ENCODE measurements at regions not wholly inside any gene's neighbourhood (a gene's known extent, or its start where the extent isn't known, plus 50 kb on each side); places are given as distances from the start of the nearest gene placed in this dataset.
"Not testable (repeated sequence)": the region's sequence is repeated elsewhere in the genome, so short reads cannot be mapped to it uniquely, and the experiment has no call there.

- H3K27me3 ChIP-seq (ENCODE audit: control insufficient read depth in 1 of 2, insufficient read depth in 2 of 2, low read length in 2 of 2); H3K9me3 ChIP-seq (ENCODE audit: low read length): not testable (repeated sequence)
Observed at GRCh38 chr15:35245681-35246080, 160.6 kb upstream of the NANOGP8 start.

GRCh38 chr15:35244227-35244626, 159.1 kb upstream of the NANOGP8 start:
- H3K27me3 ChIP-seq (ENCODE audit: control insufficient read depth in 1 of 2, insufficient read depth in 2 of 2, low read length in 2 of 2): no peaks in the 10 kb centered on the region

More at GRCh38 chr15:35245681-35246080, 160.6 kb upstream of the NANOGP8 start:
- H3K4me1 ChIP-seq (ENCODE audit: insufficient read depth, low read length); H3K9ac ChIP-seq (ENCODE audit: low read length); H3K4me3 ChIP-seq (ENCODE audit: low read depth in 1 of 2, low read length in 2 of 2); H3K36me3 ChIP-seq (ENCODE audit: insufficient read depth, low read length); H3K27ac ChIP-seq (ENCODE audit: low read depth, low read length): not testable (repeated sequence)

GRCh38 chr15:35243758-35244157, 158.7 kb upstream of the NANOGP8 start:
- Histone ChIP-seq H3K4me1 (ENCODE audit: insufficient read depth, low read length) (no peaks in the 10 kb centered on the region), H3K36me3 (ENCODE audit: insufficient read depth, low read length) (no peaks in the 10 kb centered on the region), H3K27ac (ENCODE audit: low read depth, low read length) (no peak overlapping the region)

More at GRCh38 chr15:35244227-35244626, 159.1 kb upstream of the NANOGP8 start:
- Histone ChIP-seq H3K9ac (ENCODE audit: low read length) (no peak overlapping the region), H3K27ac (ENCODE audit: low read depth, low read length) (no peak overlapping the region), H3K4me3 (ENCODE audit: low read depth in 1 of 2, low read length in 2 of 2) (no peak overlapping the region), H3K9me3 (ENCODE audit: low read length) (no peaks in the 10 kb centered on the region), H3K4me1 (ENCODE audit: insufficient read depth, low read length) (no peaks in the 10 kb centered on the region), H3K36me3 (ENCODE audit: insufficient read depth, low read length) (no peaks in the 10 kb centered on the region)

GRCh38 chr15:35239693-35240092, 154.6 kb upstream of the NANOGP8 start:
- not testable (repeated sequence) for H3K4me3 ChIP-seq (ENCODE audit: low read depth in 1 of 2, low read length in 2 of 2); H3K9ac ChIP-seq (ENCODE audit: low read length); H3K9me3 ChIP-seq (ENCODE audit: low read length); H3K4me1 ChIP-seq (ENCODE audit: insufficient read depth, low read length); H3K27me3 ChIP-seq (ENCODE audit: control insufficient read depth in 1 of 2, insufficient read depth in 2 of 2, low read length in 2 of 2); H3K36me3 ChIP-seq (ENCODE audit: insufficient read depth, low read length); H3K27ac ChIP-seq (ENCODE audit: low read depth, low read length)

More at GRCh38 chr15:35243758-35244157, 158.7 kb upstream of the NANOGP8 start:
- Histone ChIP-seq H3K27me3 (ENCODE audit: control insufficient read depth in 1 of 2, insufficient read depth in 2 of 2, low read length in 2 of 2) (no peaks in the 10 kb centered on the region), H3K9me3 (ENCODE audit: low read length) (no peaks in the 10 kb centered on the region), H3K9ac (ENCODE audit: low read length) (no peak overlapping the region), H3K4me3 (ENCODE audit: low read depth in 1 of 2, low read length in 2 of 2) (no peak overlapping the region)

- not testable (repeated sequence) for H3K4me3 ChIP-seq (ENCODE audit: low read depth in 1 of 2, low read length in 2 of 2); H3K27me3 ChIP-seq (ENCODE audit: control insufficient read depth in 1 of 2, insufficient read depth in 2 of 2, low read length in 2 of 2); H3K9me3 ChIP-seq (ENCODE audit: low read length); H3K36me3 ChIP-seq (ENCODE audit: insufficient read depth, low read length); H3K9ac ChIP-seq (ENCODE audit: low read length); H3K27ac ChIP-seq (ENCODE audit: low read depth, low read length); H3K4me1 ChIP-seq (ENCODE audit: insufficient read depth, low read length)
Observed at GRCh38 chr15:35238448-35238847, 153.4 kb upstream of the NANOGP8 start.

- Histone ChIP-seq H3K27me3 (ENCODE audit: control insufficient read depth in 1 of 2, insufficient read depth in 2 of 2, low read length in 2 of 2) (no peaks in the 10 kb centered on the region), H3K4me1 (ENCODE audit: insufficient read depth, low read length) (no peaks in the 10 kb centered on the region), H3K4me3 (ENCODE audit: low read depth in 1 of 2, low read length in 2 of 2) (no peak overlapping the region), H3K9ac (ENCODE audit: low read length) (no peak overlapping the region), H3K27ac (ENCODE audit: low read depth, low read length) (no peak overlapping the region), H3K9me3 (ENCODE audit: low read length) (no peaks in the 10 kb centered on the region), H3K36me3 (ENCODE audit: insufficient read depth, low read length) (no peaks in the 10 kb centered on the region)
Observed at GRCh38 chr15:35229085-35229484, 144.0 kb upstream of the NANOGP8 start.

GRCh38 chr15:35218215-35218614, 133.1 kb upstream of the NANOGP8 start:
- H3K9me3 ChIP-seq (ENCODE audit: low read length): no peaks in the 10 kb centered on the region
- H3K27me3 ChIP-seq (ENCODE audit: control insufficient read depth in 1 of 2, insufficient read depth in 2 of 2, low read length in 2 of 2): no peaks in the 10 kb centered on the region
- no peaks in the 10 kb centered on the region for H3K4me1 ChIP-seq (ENCODE audit: insufficient read depth, low read length)
- no peaks in the 10 kb centered on the region for H3K36me3 ChIP-seq (ENCODE audit: insufficient read depth, low read length)
- H3K9ac ChIP-seq (ENCODE audit: low read length): no peak overlapping the region
- no peak overlapping the region for H3K27ac ChIP-seq (ENCODE audit: low read depth, low read length)
- H3K4me3 ChIP-seq (ENCODE audit: low read depth in 1 of 2, low read length in 2 of 2): no peak overlapping the region

GRCh38 chr15:35215093-35215492, 130.0 kb upstream of the NANOGP8 start:
- no peak overlapping the region for H3K9ac ChIP-seq (ENCODE audit: low read length)
- no peak overlapping the region for H3K4me3 ChIP-seq (ENCODE audit: low read depth in 1 of 2, low read length in 2 of 2)
- H3K4me1 ChIP-seq (ENCODE audit: insufficient read depth, low read length): no peaks in the 10 kb centered on the region
- H3K36me3 ChIP-seq (ENCODE audit: insufficient read depth, low read length): no peaks in the 10 kb centered on the region
- H3K27me3 ChIP-seq (ENCODE audit: control insufficient read depth in 1 of 2, insufficient read depth in 2 of 2, low read length in 2 of 2): no peaks in the 10 kb centered on the region
- no peaks in the 10 kb centered on the region for H3K9me3 ChIP-seq (ENCODE audit: low read length)
- H3K27ac ChIP-seq (ENCODE audit: low read depth, low read length): no peak overlapping the region

GRCh38 chr15:35211240-35211902, 126.3 kb upstream of the NANOGP8 start:
- Histone ChIP-seq H3K27me3 (ENCODE audit: control insufficient read depth in 1 of 2, insufficient read depth in 2 of 2, low read length in 2 of 2) (no peaks in the 10 kb centered on the region), H3K36me3 (ENCODE audit: insufficient read depth, low read length) (no peaks in the 10 kb centered on the region), H3K4me1 (ENCODE audit: insufficient read depth, low read length) (no peaks in the 10 kb centered on the region), H3K27ac (ENCODE audit: low read depth, low read length) (no peak overlapping the region), H3K9ac (ENCODE audit: low read length) (no peak overlapping the region), H3K9me3 (ENCODE audit: low read length) (no peaks in the 10 kb centered on the region), H3K4me3 (ENCODE audit: low read depth in 1 of 2, low read length in 2 of 2) (no peak overlapping the region)

- no peaks in the 10 kb centered on the region for H3K36me3 ChIP-seq (ENCODE audit: insufficient read depth, low read length)
- H3K9ac ChIP-seq (ENCODE audit: low read length): no peak overlapping the region
- H3K27ac ChIP-seq (ENCODE audit: low read depth, low read length): no peak overlapping the region
- no peaks in the 10 kb centered on the region for H3K27me3 ChIP-seq (ENCODE audit: control insufficient read depth in 1 of 2, insufficient read depth in 2 of 2, low read length in 2 of 2)
- no peaks in the 10 kb centered on the region for H3K4me1 ChIP-seq (ENCODE audit: insufficient read depth, low read length)
- H3K4me3 ChIP-seq (ENCODE audit: low read depth in 1 of 2, low read length in 2 of 2): no peak overlapping the region
- H3K9me3 ChIP-seq (ENCODE audit: low read length): no peaks in the 10 kb centered on the region
Observed at GRCh38 chr15:35210370-35210769, 125.3 kb upstream of the NANOGP8 start.

GRCh38 chr15:35209838-35210237, 124.7 kb upstream of the NANOGP8 start:
- Histone ChIP-seq H3K36me3 (ENCODE audit: insufficient read depth, low read length) (no peaks in the 10 kb centered on the region), H3K27me3 (ENCODE audit: control insufficient read depth in 1 of 2, insufficient read depth in 2 of 2, low read length in 2 of 2) (no peaks in the 10 kb centered on the region), H3K9me3 (ENCODE audit: low read length) (no peaks in the 10 kb centered on the region), H3K27ac (ENCODE audit: low read depth, low read length) (no peak overlapping the region), H3K4me1 (ENCODE audit: insufficient read depth, low read length) (no peaks in the 10 kb centered on the region), H3K4me3 (ENCODE audit: low read depth in 1 of 2, low read length in 2 of 2) (no peak overlapping the region), H3K9ac (ENCODE audit: low read length) (no peak overlapping the region)

- Histone ChIP-seq H3K9ac (ENCODE audit: low read length) (no peak overlapping the region), H3K36me3 (ENCODE audit: insufficient read depth, low read length) (no peaks in the 10 kb centered on the region)
Observed at GRCh38 chr15:35208353-35208752, 123.3 kb upstream of the NANOGP8 start.

More at GRCh38 chr15:35208353-35208752, 123.3 kb upstream of the NANOGP8 start:
- H3K27me3 ChIP-seq (ENCODE audit: control insufficient read depth in 1 of 2, insufficient read depth in 2 of 2, low read length in 2 of 2): no peaks in the 10 kb centered on the region
- H3K9me3 ChIP-seq (ENCODE audit: low read length): no peaks in the 10 kb centered on the region
- no peak overlapping the region for H3K27ac ChIP-seq (ENCODE audit: low read depth, low read length)
- no peak overlapping the region for H3K4me3 ChIP-seq (ENCODE audit: low read depth in 1 of 2, low read length in 2 of 2)
- H3K4me1 ChIP-seq (ENCODE audit: insufficient read depth, low read length): no peaks in the 10 kb centered on the region
